Rectal smooth muscle tissue (tissue), 1 donor: ENCODE measurements at regions not wholly inside any gene's neighbourhood (a gene's known extent, or its start where the extent isn't known, plus 50 kb on each side); places are given as distances from the start of the nearest gene placed in this dataset.

ENCODE experiments used
- H3K27ac ChIP-seq: one replicate; pipeline ENCODE4 v1.7.0; 2013; ENCODE audit warnings: low read depth, low read length, inconsistent platforms
- H3K27me3 ChIP-seq: one replicate; pipeline ENCODE4 v1.7.0; 2013; ENCODE audit warnings: low read length; ENCODE audit not compliant: control insufficient read depth, insufficient read depth
- H3K36me3 ChIP-seq: one replicate; pipeline ENCODE4 v1.7.0; 2013; ENCODE audit warnings: low read length; ENCODE audit not compliant: control insufficient read depth, insufficient read depth
- H3K4me1 ChIP-seq: one replicate; pipeline ENCODE4 v1.7.0; 2013; ENCODE audit warnings: low read length; ENCODE audit not compliant: control insufficient read depth, insufficient read depth
- H3K4me3 ChIP-seq: one replicate; pipeline ENCODE4 v1.7.0; 2013; ENCODE audit warnings: low read length
- H3K9ac ChIP-seq: one replicate; pipeline ENCODE4 v1.7.0; 2013; ENCODE audit warnings: low read length

GRCh38 chr1:217190359-217190758 lies 440.5 kb downstream of the GPATCH2 start:
- H3K4me3 ChIP-seq, result no peak overlapping the region
- H3K36me3 ChIP-seq, result no peaks in the 10 kb centered on the region
- no peak overlapping the region for H3K9ac ChIP-seq
- no peak overlapping the region for H3K27ac ChIP-seq
- no peaks in the 10 kb centered on the region for H3K27me3 ChIP-seq
- H3K4me1 ChIP-seq, result peaks cover 2% of the 10 kb centered on the region

GRCh38 chr1:217189362-217189761 lies 441.5 kb downstream of the GPATCH2 start:
- Histone ChIP-seq H3K27me3 (no peaks in the 10 kb centered on the region), H3K27ac (no peak overlapping the region), H3K4me1 (peaks cover 2% of the 10 kb centered on the region), H3K9ac (no peak overlapping the region), H3K4me3 (no peak overlapping the region), H3K36me3 (no peaks in the 10 kb centered on the region)

- Histone ChIP-seq H3K4me3 (no peak overlapping the region), H3K4me1 (peaks cover 2% of the 10 kb centered on the region), H3K9ac (no peak overlapping the region), H3K27ac (no peak overlapping the region), H3K36me3 (no peaks in the 10 kb centered on the region), H3K27me3 (no peaks in the 10 kb centered on the region)
Observed at GRCh38 chr1:217188280-217189237, 442.3 kb downstream of the GPATCH2 start.

- no peak overlapping the region for H3K9ac ChIP-seq
- no peaks in the 10 kb centered on the region for H3K36me3 ChIP-seq
- no peak overlapping the region for H3K27ac ChIP-seq
- peaks cover 2% of the 10 kb centered on the region for H3K4me1 ChIP-seq
- no peak overlapping the region for H3K4me3 ChIP-seq
- H3K27me3 ChIP-seq, result no peaks in the 10 kb centered on the region
Observed at GRCh38 chr1:217186664-217187063, 444.2 kb downstream of the GPATCH2 start.

- no peak overlapping the region for H3K27ac ChIP-seq
- peaks cover 2% of the 10 kb centered on the region for H3K4me1 ChIP-seq
- H3K27me3 ChIP-seq, result no peaks in the 10 kb centered on the region
- no peaks in the 10 kb centered on the region for H3K36me3 ChIP-seq
- H3K4me3 ChIP-seq, result no peak overlapping the region
- no peak overlapping the region for H3K9ac ChIP-seq
Observed at GRCh38 chr1:217184854-217185253, 446.0 kb downstream of the GPATCH2 start.

GRCh38 chr1:217182992-217183391 lies 447.9 kb downstream of the GPATCH2 start:
- Histone ChIP-seq H3K4me1 (peaks cover 2% of the 10 kb centered on the region), H3K36me3 (no peaks in the 10 kb centered on the region), H3K9ac (no peak overlapping the region), H3K4me3 (no peak overlapping the region), H3K27me3 (no peaks in the 10 kb centered on the region), H3K27ac (no peak overlapping the region)

GRCh38 chr1:217181756-217182155 lies 449.1 kb downstream of the GPATCH2 start:
- Histone ChIP-seq H3K9ac (no peak overlapping the region), H3K36me3 (no peaks in the 10 kb centered on the region), H3K27me3 (no peaks in the 10 kb centered on the region), H3K27ac (no peak overlapping the region), H3K4me1 (no peaks in the 10 kb centered on the region), H3K4me3 (no peak overlapping the region)

GRCh38 chr1:217181176-217181746 lies 449.6 kb downstream of the GPATCH2 start:
- H3K36me3 ChIP-seq, result no peaks in the 10 kb centered on the region
- H3K9ac ChIP-seq, result no peak overlapping the region
- H3K4me1 ChIP-seq, result no peaks in the 10 kb centered on the region
- H3K27ac ChIP-seq, result no peak overlapping the region
- H3K4me3 ChIP-seq, result no peak overlapping the region
- no peaks in the 10 kb centered on the region for H3K27me3 ChIP-seq

GRCh38 chr1:217180443-217180842 lies 450.4 kb downstream of the GPATCH2 start:
- Histone ChIP-seq H3K4me1 (no peaks in the 10 kb centered on the region), H3K36me3 (no peaks in the 10 kb centered on the region), H3K9ac (no peak overlapping the region), H3K27me3 (no peaks in the 10 kb centered on the region), H3K4me3 (no peak overlapping the region), H3K27ac (no peak overlapping the region)

- H3K27me3 ChIP-seq, result no peaks in the 10 kb centered on the region
- H3K36me3 ChIP-seq, result no peaks in the 10 kb centered on the region
- no peak overlapping the region for H3K4me3 ChIP-seq
- H3K4me1 ChIP-seq, result no peaks in the 10 kb centered on the region
- H3K9ac ChIP-seq, result no peak overlapping the region
- H3K27ac ChIP-seq, result no peak overlapping the region
Observed at GRCh38 chr1:217164403-217164802, 441.2 kb upstream of the ESRRG start.

- H3K4me1 ChIP-seq, result no peaks in the 10 kb centered on the region
- H3K27ac ChIP-seq, result no peak overlapping the region
- no peak overlapping the region for H3K9ac ChIP-seq
- no peak overlapping the region for H3K4me3 ChIP-seq
- H3K27me3 ChIP-seq, result no peaks in the 10 kb centered on the region
- H3K36me3 ChIP-seq, result no peaks in the 10 kb centered on the region
Observed at GRCh38 chr1:217153361-217153760, 430.1 kb upstream of the ESRRG start.

GRCh38 chr1:217150366-217150765 lies 427.1 kb upstream of the ESRRG start:
- Histone ChIP-seq H3K36me3 (no peaks in the 10 kb centered on the region), H3K27me3 (no peaks in the 10 kb centered on the region), H3K4me1 (no peaks in the 10 kb centered on the region), H3K4me3 (no peak overlapping the region), H3K27ac (no peak overlapping the region), H3K9ac (no peak overlapping the region)

- H3K27me3 ChIP-seq, result no peaks in the 10 kb centered on the region
- no peak overlapping the region for H3K27ac ChIP-seq
- no peaks in the 10 kb centered on the region for H3K36me3 ChIP-seq
- no peaks in the 10 kb centered on the region for H3K4me1 ChIP-seq
- no peak overlapping the region for H3K9ac ChIP-seq
- H3K4me3 ChIP-seq, result no peak overlapping the region
Observed at GRCh38 chr1:217149791-217150190, 426.6 kb upstream of the ESRRG start.
